ENCODE measurements at regions not wholly inside any gene's neighbourhood (a gene's known extent, or its start where the extent isn't known, plus 50 kb on each side); places are given as distances from the start of the nearest gene placed in this dataset.

GRCh38 chr4:181524499-181524898 is 718.7 kb upstream of the TENM3 start:
- WGBS (ENCODE audit: insufficient coverage), result 79% methylated on average over 3 of the region's 5 CpGs
- Mint-ChIP-seq H3K9me3 (peaks cover 0 to 3% (median 2%) of the 10 kb centered on the region in 3 donors), H3K36me3 (no peaks in the 10 kb centered on the region), H3K27me3 (no peaks in the 10 kb centered on the region), H3K27ac (no peak overlapping the region), H3K4me3 (no peak overlapping the region), H3K4me1 (no peaks in the 10 kb centered on the region)
- Histone ChIP-seq H3K4me3 (ENCODE audit: control insufficient read depth in 1 of 2, extremely low read depth in 1 of 2, low read length in 1 of 2) (no peak overlapping the region), H3K27me3 (replicated peaks in 1 of 2; ENCODE audit: control insufficient read depth in 2 of 2, extremely low read depth in 1 of 2, insufficient read depth in 2 of 2, low read length in 1 of 2) (no peaks in the 10 kb centered on the region), H3K36me3 (ENCODE audit: control insufficient read depth in 2 of 2, extremely low read depth in 1 of 2, insufficient read depth in 1 of 2, low read length in 1 of 2) (no peaks in the 10 kb centered on the region), H3K4me1 (ENCODE audit: control insufficient read depth in 1 of 2, extremely low read depth in 1 of 2, insufficient read depth in 2 of 2, low read length in 2 of 2) (no peaks in the 10 kb centered on the region), H3K9me3 (no peaks in the 10 kb centered on the region), H3K27ac (ENCODE audit: low read length) (no peak overlapping the region)
- ATAC-seq (replicated peaks in 1 of 4), result no peak
- ChIA-PET POLR2A (no interaction called here), CTCF (no interaction called here)
- DNase-seq, result no peak

- ChIA-PET POLR2A (interaction anchor here in 1 of 2 donors (0.6 kb wide), 1 partner anchor 424 kb away, joined by 4 read pairs; no protein-coding TSS in a partner anchor), CTCF (no interaction called here)
- WGBS (ENCODE audit: insufficient coverage), result no CpG with 5 or more reads among the region's 3 CpGs
- Mint-ChIP-seq H3K36me3 (no peaks in the 10 kb centered on the region), H3K27ac (no peak overlapping the region), H3K4me3 (no peak overlapping the region), H3K4me1 (no peaks in the 10 kb centered on the region), H3K27me3 (no peaks in the 10 kb centered on the region), H3K9me3 (peaks cover 0 to 3% (median 0%) of the 10 kb centered on the region in 3 donors)
- DNase-seq (no peak), ATAC-seq (replicated peaks in 1 of 4) (no peak)
- H3K27me3 ChIP-seq (replicated peaks in 1 of 2; ENCODE audit: control insufficient read depth in 2 of 2, extremely low read depth in 1 of 2, insufficient read depth in 2 of 2, low read length in 1 of 2), result no peaks in the 10 kb centered on the region
- H3K4me1 ChIP-seq (ENCODE audit: control insufficient read depth in 1 of 2, extremely low read depth in 1 of 2, insufficient read depth in 2 of 2, low read length in 2 of 2), result no peaks in the 10 kb centered on the region
- no peaks in the 10 kb centered on the region for H3K9me3 ChIP-seq
- no peak overlapping the region for H3K27ac ChIP-seq (ENCODE audit: low read length)
- H3K4me3 ChIP-seq (ENCODE audit: control insufficient read depth in 1 of 2, extremely low read depth in 1 of 2, low read length in 1 of 2), result no peak overlapping the region
- H3K36me3 ChIP-seq (ENCODE audit: control insufficient read depth in 2 of 2, extremely low read depth in 1 of 2, insufficient read depth in 1 of 2, low read length in 1 of 2), result no peaks in the 10 kb centered on the region
Measured at GRCh38 chr4:181525634-181526033, 717.6 kb upstream of the TENM3 start.

DNA sequence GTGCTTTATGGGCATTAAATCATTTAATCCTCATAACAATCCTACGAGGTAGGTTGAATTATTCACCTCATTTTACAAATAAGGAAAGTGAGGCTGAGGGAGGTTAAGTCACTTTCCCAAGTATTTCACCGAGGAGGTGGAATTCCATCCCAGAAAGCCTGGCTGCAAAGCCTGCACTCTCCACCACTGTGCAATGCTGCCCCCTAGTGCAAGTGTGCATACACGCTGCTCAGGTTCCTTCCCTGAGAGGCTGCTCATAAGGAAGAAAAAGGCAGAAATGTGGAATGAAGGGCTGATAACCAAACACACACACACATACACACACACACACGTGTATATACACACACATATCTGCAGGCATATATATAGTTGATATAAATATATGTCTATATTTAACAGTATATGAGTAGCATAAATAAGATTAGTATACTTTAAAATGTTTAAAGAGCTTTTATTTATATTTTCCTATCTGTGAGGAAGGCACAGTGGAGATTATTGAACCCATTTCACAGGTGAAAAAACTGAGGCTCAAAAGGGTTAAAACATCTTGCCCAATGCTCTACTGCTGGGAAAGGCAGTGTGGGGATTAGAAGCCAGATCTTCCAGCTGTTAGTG is 714.5 kb upstream of the TENM3 start:
- Mint-ChIP-seq H3K9me3 (peaks cover 0 to 5% (median under 1%) of the 10 kb centered on the region in 3 donors), H3K27me3 (no peaks in the 10 kb centered on the region), H3K36me3 (no peaks in the 10 kb centered on the region), H3K4me1 (no peaks in the 10 kb centered on the region), H3K27ac (no peak overlapping the region), H3K4me3 (no peak overlapping the region)
- DNase-seq (no peak), ATAC-seq (replicated peaks in 1 of 4) (no peak)
- Histone ChIP-seq H3K27ac (ENCODE audit: low read length) (no peak overlapping the region), H3K27me3 (replicated peaks in 1 of 2; ENCODE audit: control insufficient read depth in 2 of 2, extremely low read depth in 1 of 2, insufficient read depth in 2 of 2, low read length in 1 of 2) (no peaks in the 10 kb centered on the region), H3K9me3 (no peaks in the 10 kb centered on the region), H3K36me3 (ENCODE audit: control insufficient read depth in 2 of 2, extremely low read depth in 1 of 2, insufficient read depth in 1 of 2, low read length in 1 of 2) (no peaks in the 10 kb centered on the region), H3K4me3 (ENCODE audit: control insufficient read depth in 1 of 2, extremely low read depth in 1 of 2, low read length in 1 of 2) (no peak overlapping the region), H3K4me1 (ENCODE audit: control insufficient read depth in 1 of 2, extremely low read depth in 1 of 2, insufficient read depth in 2 of 2, low read length in 2 of 2) (no peaks in the 10 kb centered on the region)
- ChIA-PET CTCF (no interaction called here), POLR2A (interaction anchor here in 1 of 2 donors (0.5 kb wide), 1 partner anchor 85 kb away, joined by 3 read pairs; no protein-coding TSS in a partner anchor)
- no CpG with 5 or more reads among the region's 4 CpGs for WGBS (ENCODE audit: insufficient coverage)

GRCh38 chr4:181529537-181529936 is 713.7 kb upstream of the TENM3 start:
- no peaks in the 10 kb centered on the region for H3K27me3 ChIP-seq (replicated peaks in 1 of 2; ENCODE audit: control insufficient read depth in 2 of 2, extremely low read depth in 1 of 2, insufficient read depth in 2 of 2, low read length in 1 of 2)
- no peak overlapping the region for H3K4me3 ChIP-seq (ENCODE audit: control insufficient read depth in 1 of 2, extremely low read depth in 1 of 2, low read length in 1 of 2)
- Mint-ChIP-seq H3K36me3 (no peaks in the 10 kb centered on the region), H3K27ac (no peak overlapping the region), H3K27me3 (no peaks in the 10 kb centered on the region), H3K9me3 (peaks cover 0 to 5% (median 2%) of the 10 kb centered on the region in 3 donors), H3K4me1 (no peaks in the 10 kb centered on the region), H3K4me3 (no peak overlapping the region)
- H3K36me3 ChIP-seq (ENCODE audit: control insufficient read depth in 2 of 2, extremely low read depth in 1 of 2, insufficient read depth in 1 of 2, low read length in 1 of 2), result no peaks in the 10 kb centered on the region
- no peak overlapping the region for H3K27ac ChIP-seq (ENCODE audit: low read length)
- H3K9me3 ChIP-seq, result no peaks in the 10 kb centered on the region
- ChIA-PET POLR2A (no interaction called here), CTCF (no interaction called here)
- H3K4me1 ChIP-seq (ENCODE audit: control insufficient read depth in 1 of 2, extremely low read depth in 1 of 2, insufficient read depth in 2 of 2, low read length in 2 of 2), result no peaks in the 10 kb centered on the region
- no CpG with 5 or more reads among the region's 4 CpGs for WGBS (ENCODE audit: insufficient coverage)
- ATAC-seq (replicated peaks in 1 of 4), result no peak
- DNase-seq, result no peak

- Mint-ChIP-seq H3K27me3 (no peaks in the 10 kb centered on the region), H3K9me3 (peaks cover 8 to 10% (median 9%) of the 10 kb centered on the region in 3 donors), H3K27ac (no peak overlapping the region), H3K4me1 (no peaks in the 10 kb centered on the region), H3K4me3 (no peak overlapping the region), H3K36me3 (no peaks in the 10 kb centered on the region)
- WGBS (ENCODE audit: insufficient coverage), result 100% methylated on average over 1 of the region's 4 CpGs
- POLR2A ChIA-PET, result no interaction called here
- H3K27me3 ChIP-seq (replicated peaks in 1 of 2; ENCODE audit: control insufficient read depth in 2 of 2, extremely low read depth in 1 of 2, insufficient read depth in 2 of 2, low read length in 1 of 2), result no peaks in the 10 kb centered on the region
- no peak overlapping the region for H3K4me3 ChIP-seq (ENCODE audit: control insufficient read depth in 1 of 2, extremely low read depth in 1 of 2, low read length in 1 of 2)
- H3K4me1 ChIP-seq (ENCODE audit: control insufficient read depth in 1 of 2, extremely low read depth in 1 of 2, insufficient read depth in 2 of 2, low read length in 2 of 2), result no peaks in the 10 kb centered on the region
- DNase-seq (no peak), ATAC-seq (replicated peaks in 1 of 4) (no peak)
- CTCF ChIA-PET, result no interaction called here
- H3K36me3 ChIP-seq (ENCODE audit: control insufficient read depth in 2 of 2, extremely low read depth in 1 of 2, insufficient read depth in 1 of 2, low read length in 1 of 2), result no peaks in the 10 kb centered on the region
- H3K27ac ChIP-seq (ENCODE audit: low read length), result no peak overlapping the region
- no peaks in the 10 kb centered on the region for H3K9me3 ChIP-seq
Measured at GRCh38 chr4:181536196-181536746, 706.9 kb upstream of the TENM3 start.

DNA sequence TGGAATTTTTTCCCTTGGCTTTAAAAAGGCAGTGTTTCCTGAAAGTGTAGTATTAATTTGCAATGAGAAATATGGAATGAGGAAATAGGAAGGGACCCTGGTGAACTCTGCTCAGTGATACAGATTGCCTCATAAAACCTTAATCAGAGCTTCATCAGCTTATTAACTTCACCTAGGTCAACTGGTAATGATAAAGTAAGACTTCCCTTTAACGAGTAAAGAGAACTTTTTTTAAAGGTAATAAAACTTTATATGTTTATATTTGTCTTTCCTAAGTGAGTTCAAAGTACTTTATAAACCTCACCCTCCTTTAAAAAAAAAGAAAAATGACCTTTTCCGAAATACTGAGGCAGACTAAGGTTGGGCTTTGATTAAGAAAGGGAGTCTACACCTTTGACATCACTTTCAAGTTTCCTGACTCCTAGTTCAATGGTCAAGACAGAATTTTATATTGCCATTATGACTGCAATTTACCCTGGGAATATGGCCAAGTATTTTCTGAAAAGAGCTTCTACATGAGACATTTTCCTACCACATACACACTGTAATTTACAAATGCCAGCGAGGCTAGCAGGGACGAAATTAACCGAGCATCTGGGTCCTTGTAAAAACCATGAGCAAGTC is 706.3 kb upstream of the TENM3 start:
- H3K36me3 Mint-ChIP-seq, result no peaks in the 10 kb centered on the region
- H3K4me3 ChIP-seq (ENCODE audit: control insufficient read depth in 1 of 2, extremely low read depth in 1 of 2, low read length in 1 of 2), result no peak overlapping the region
- H3K4me3 Mint-ChIP-seq, result no peak overlapping the region
- ChIA-PET POLR2A (no interaction called here), CTCF (no interaction called here)
- H3K27me3 Mint-ChIP-seq, result no peaks in the 10 kb centered on the region
- DNase-seq (no peak), ATAC-seq (replicated peaks in 1 of 4) (no peak)
- H3K36me3 ChIP-seq (ENCODE audit: control insufficient read depth in 2 of 2, extremely low read depth in 1 of 2, insufficient read depth in 1 of 2, low read length in 1 of 2), result no peaks in the 10 kb centered on the region
- H3K9me3 ChIP-seq, result no peaks in the 10 kb centered on the region
- no peak overlapping the region for H3K27ac ChIP-seq (ENCODE audit: low read length)
- H3K27ac Mint-ChIP-seq, result no peak overlapping the region
- no peaks in the 10 kb centered on the region for H3K4me1 Mint-ChIP-seq
- peaks cover 8 to 15% (median 8%) of the 10 kb centered on the region in 3 donors for H3K9me3 Mint-ChIP-seq
- no peaks in the 10 kb centered on the region for H3K4me1 ChIP-seq (ENCODE audit: control insufficient read depth in 1 of 2, extremely low read depth in 1 of 2, insufficient read depth in 2 of 2, low read length in 2 of 2)
- H3K27me3 ChIP-seq (replicated peaks in 1 of 2; ENCODE audit: control insufficient read depth in 2 of 2, extremely low read depth in 1 of 2, insufficient read depth in 2 of 2, low read length in 1 of 2), result no peaks in the 10 kb centered on the region
- no CpG with 5 or more reads among the region's 5 CpGs for WGBS (ENCODE audit: insufficient coverage)
